Right atrium auricular region (tissue), 2 donors: ENCODE measurements at regions not wholly inside any gene's neighbourhood (a gene's known extent, or its start where the extent isn't known, plus 50 kb on each side); places are given as distances from the start of the nearest gene placed in this dataset.

ENCODE experiments used
- DNase-seq: peaks from one replicate; pipeline ENCODE4 v3.0.0-alpha.2; 2019; ENCODE audit warnings: low spot score
- H3K27ac ChIP-seq, 2 donors: fragments of 200-600 bp; sonication (generic); 1 replicate in 1 of 2; 2 replicates in 1 of 2; pipeline ENCODE4 v1.5.1; 2016 to 2019
- H3K27me3 ChIP-seq, 2 donors: fragments of 200-600 bp; sonication (generic); one replicate each; pipeline versions ENCODE4 v1.5.1 to v1.6.0; 2017 to 2019
- H3K36me3 ChIP-seq: fragments of 200-600 bp; sonication (generic); one replicate; pipeline ENCODE4 v1.5.1; 2016
- H3K4me1 ChIP-seq, 2 donors: fragments of 200-600 bp; sonication (generic); one replicate each; pipeline versions ENCODE4 v1.5.1 to v1.6.0; 2017 to 2019
- H3K4me3 ChIP-seq, 2 donors: fragments of 200-600 bp; sonication (generic); 1 replicate in 1 of 2; 2 replicates in 1 of 2; pipeline ENCODE4 v1.5.1; 2017 to 2019; ENCODE audit warnings: mild to moderate bottlenecking in 1 of 2, moderate library complexity in 1 of 2
- H3K9me3 ChIP-seq, 2 donors: fragments of 200-600 bp; sonication (generic); one replicate each; pipeline ENCODE4 v1.5.1; 2019
- CTCF ChIP-seq, 2 donors: fragments of 200-600 bp; sonication (generic); IDR thresholded peaks; one replicate each; pipeline ENCODE4 v1.5.1; 2019; ENCODE audit warnings: antibody characterized with exemption in 2 of 2

- H3K9me3 ChIP-seq, result no peaks in the 10 kb centered on the region
- no peak overlapping the region for H3K27ac ChIP-seq
- H3K27me3 ChIP-seq, result no peaks in the 10 kb centered on the region
- no peak for TF ChIP-seq CTCF (IDR thresholded peaks at IDR 0.05)
- H3K4me3 ChIP-seq, result no peak overlapping the region
- no peaks in the 10 kb centered on the region for H3K36me3 ChIP-seq
- H3K4me1 ChIP-seq, result no peaks in the 10 kb centered on the region
- DNase-seq, result no peak
Measured at GRCh38 chr20:55582498-55582897, 422.8 kb downstream of the CBLN4 start.

GRCh38 chr20:55581519-55581918, 423.8 kb downstream of the CBLN4 start:
- H3K4me1 ChIP-seq, result no peaks in the 10 kb centered on the region
- no peaks in the 10 kb centered on the region for H3K27me3 ChIP-seq
- TF ChIP-seq CTCF (IDR thresholded peaks at IDR 0.05), result no peak
- no peak for DNase-seq
- no peak overlapping the region for H3K4me3 ChIP-seq
- H3K9me3 ChIP-seq, result no peaks in the 10 kb centered on the region
- H3K36me3 ChIP-seq, result no peaks in the 10 kb centered on the region
- H3K27ac ChIP-seq, result no peak overlapping the region

GRCh38 chr20:55580475-55580874, 424.8 kb downstream of the CBLN4 start:
- Histone ChIP-seq H3K27ac (no peak overlapping the region), H3K9me3 (no peaks in the 10 kb centered on the region), H3K4me1 (no peaks in the 10 kb centered on the region), H3K27me3 (no peaks in the 10 kb centered on the region), H3K36me3 (no peaks in the 10 kb centered on the region), H3K4me3 (no peak overlapping the region)
- no peak for TF ChIP-seq CTCF (IDR thresholded peaks at IDR 0.05)
- no peak for DNase-seq

GRCh38 chr20:55579802-55580201, 425.5 kb downstream of the CBLN4 start:
- no peaks in the 10 kb centered on the region for H3K27me3 ChIP-seq
- DNase-seq, result no peak
- H3K4me3 ChIP-seq, result no peak overlapping the region
- H3K36me3 ChIP-seq, result no peaks in the 10 kb centered on the region
- no peaks in the 10 kb centered on the region for H3K4me1 ChIP-seq
- no peaks in the 10 kb centered on the region for H3K9me3 ChIP-seq
- no peak for TF ChIP-seq CTCF (IDR thresholded peaks at IDR 0.05)
- no peak overlapping the region for H3K27ac ChIP-seq

GRCh38 chr20:55576981-55577380, 428.3 kb downstream of the CBLN4 start:
- no peaks in the 10 kb centered on the region for H3K9me3 ChIP-seq
- no peak overlapping the region for H3K27ac ChIP-seq
- H3K4me3 ChIP-seq, result no peak overlapping the region
- H3K27me3 ChIP-seq, result no peaks in the 10 kb centered on the region
- no peak for DNase-seq
- H3K4me1 ChIP-seq, result no peaks in the 10 kb centered on the region
- no peak for TF ChIP-seq CTCF (IDR thresholded peaks at IDR 0.05)
- H3K36me3 ChIP-seq, result no peaks in the 10 kb centered on the region

GRCh38 chr20:55569084-55569483, 436.2 kb downstream of the CBLN4 start:
- no peak overlapping the region for H3K4me3 ChIP-seq
- H3K27ac ChIP-seq, result no peak overlapping the region
- TF ChIP-seq CTCF (IDR thresholded peaks at IDR 0.05), result no peak
- H3K4me1 ChIP-seq, result no peaks in the 10 kb centered on the region
- H3K27me3 ChIP-seq, result no peaks in the 10 kb centered on the region
- H3K9me3 ChIP-seq, result no peaks in the 10 kb centered on the region
- no peaks in the 10 kb centered on the region for H3K36me3 ChIP-seq
- DNase-seq, result no peak
